A673 (cell line): ENCODE measurements at regions not wholly inside any gene's neighbourhood (a gene's known extent, or its start where the extent isn't known, plus 50 kb on each side); places are given as distances from the start of the nearest gene placed in this dataset.

Experiments
- EZH2 ChIP-seq: fragments of 200-600 bp; sonication (generic); IDR thresholded peaks from 2 replicates; pipeline ENCODE4 v1.6.1; 2017; ENCODE audit warnings: borderline replicate concordance, low read depth, mild to moderate bottlenecking, mixed read lengths, antibody characterized with exemption, low read length; ENCODE audit not compliant: poor library complexity, severe bottlenecking
- TF ChIP-seq, protein P1 (sequence below): fragments of 300-800, 200-600 bp; sonication (generic); conservative IDR thresholded peaks from 2 replicates; pipeline ENCODE4 v1.5.1; 2017; ENCODE audit warnings: low read depth, mild to moderate bottlenecking, antibody characterized with exemption, low read length, moderate library complexity, mixed read lengths

DNA sequence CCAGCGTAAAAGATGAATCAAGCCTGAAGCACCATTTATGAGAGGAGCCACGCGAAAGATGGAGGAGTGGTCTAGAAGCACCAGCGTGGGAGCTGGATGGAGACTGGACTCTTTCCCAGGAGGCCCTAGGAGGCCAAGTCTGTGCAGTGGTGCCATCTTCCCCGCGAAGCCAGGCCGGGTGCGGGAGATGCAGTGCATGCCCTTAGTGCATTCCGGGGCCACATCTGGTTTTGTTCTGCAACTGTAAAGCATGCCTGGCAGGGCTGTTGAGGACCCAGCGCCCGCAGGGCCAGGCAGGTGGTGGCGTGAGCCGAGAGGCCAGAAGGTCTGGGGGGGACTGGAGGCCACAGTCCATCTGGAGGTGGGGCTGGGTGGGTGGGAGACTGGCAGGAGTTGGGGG lies 78.6 kb upstream of the ADRA2C start:
- no peak for TF ChIP-seq EZH2
- TF ChIP-seq, protein P1, sequence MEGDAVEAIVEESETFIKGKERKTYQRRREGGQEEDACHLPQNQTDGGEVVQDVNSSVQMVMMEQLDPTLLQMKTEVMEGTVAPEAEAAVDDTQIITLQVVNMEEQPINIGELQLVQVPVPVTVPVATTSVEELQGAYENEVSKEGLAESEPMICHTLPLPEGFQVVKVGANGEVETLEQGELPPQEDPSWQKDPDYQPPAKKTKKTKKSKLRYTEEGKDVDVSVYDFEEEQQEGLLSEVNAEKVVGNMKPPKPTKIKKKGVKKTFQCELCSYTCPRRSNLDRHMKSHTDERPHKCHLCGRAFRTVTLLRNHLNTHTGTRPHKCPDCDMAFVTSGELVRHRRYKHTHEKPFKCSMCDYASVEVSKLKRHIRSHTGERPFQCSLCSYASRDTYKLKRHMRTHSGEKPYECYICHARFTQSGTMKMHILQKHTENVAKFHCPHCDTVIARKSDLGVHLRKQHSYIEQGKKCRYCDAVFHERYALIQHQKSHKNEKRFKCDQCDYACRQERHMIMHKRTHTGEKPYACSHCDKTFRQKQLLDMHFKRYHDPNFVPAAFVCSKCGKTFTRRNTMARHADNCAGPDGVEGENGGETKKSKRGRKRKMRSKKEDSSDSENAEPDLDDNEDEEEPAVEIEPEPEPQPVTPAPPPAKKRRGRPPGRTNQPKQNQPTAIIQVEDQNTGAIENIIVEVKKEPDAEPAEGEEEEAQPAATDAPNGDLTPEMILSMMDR = no peak
